SK-N-SH (cell line): ENCODE measurements at regions not wholly inside any gene's neighbourhood (a gene's known extent, or its start where the extent isn't known, plus 50 kb on each side); places are given as distances from the start of the nearest gene placed in this dataset.

ENCODE experiments used
- CTCF ChIA-PET: fragments of 300-600, 350-600 bp; formaldehyde crosslinking; extraction: SDS; loops from one replicate; lab custom pipeline; 2021; lab: Yijun Ruan, JAX
- POLR2A ChIA-PET: fragments of 350-600 bp; sonication (Branson Sonifier 250); formaldehyde crosslinking; extraction: SDS; loops from one replicate; lab custom pipeline; 2020; ENCODE audit warnings: antibody characterized with exemption, inconsistent platforms; lab: Yijun Ruan, JAX
- DNase-seq: peaks from one replicate; pipeline ENCODE4 v3.0.0; 2012
- H2AFZ ChIP-seq: fragments of 200-600 bp; sonication (generic); 2 replicates; pipeline ENCODE4 v1.8.1; 2016; ENCODE audit warnings: antibody characterized with exemption, mild to moderate bottlenecking, low read depth
- H3F3A ChIP-seq: fragments of 200-600 bp; sonication (generic); replicated peaks from 2 replicates; pipeline ENCODE3; 2016; ENCODE audit warnings: antibody characterized with exemption, mild to moderate bottlenecking; ENCODE audit not compliant: insufficient read depth
- H3K27ac ChIP-seq, 2 experiments: fragments of 200-500 bp in 1 of 2; fragments of 200-600 bp in 1 of 2; sonication (Bioruptor generic) in 1 of 2; sonication (generic), shearing (Covaris generic) in 1 of 2; 2 replicates each; pipeline versions ENCODE4 v1.5.1 to v1.6.1; 2014 to 2016; ENCODE audit warnings: low read depth in 2 of 2, inconsistent platforms in 1 of 2, low read length in 1 of 2, mild to moderate bottlenecking in 1 of 2, mixed read lengths in 1 of 2
- H3K27me3 ChIP-seq: fragments of 200-600 bp; sonication (generic), shearing (Covaris generic); 2 replicates; pipeline ENCODE4 v1.6.1; 2016; ENCODE audit warnings: mixed run types; ENCODE audit not compliant: insufficient read depth
- H3K36me3 ChIP-seq, 2 experiments: fragments of 200-500 bp in 1 of 2; fragments of 200-600 bp in 1 of 2; sonication (Bioruptor generic) in 1 of 2; sonication (generic) in 1 of 2; replicated peaks in 1 of 2; 2 replicates each; pipeline versions ENCODE3 to v1.5.1; 2014 to 2016; ENCODE audit warnings: low read length in 1 of 2, mild to moderate bottlenecking in 1 of 2; ENCODE audit not compliant: insufficient read depth in 2 of 2, control insufficient read depth in 1 of 2
- H3K4me1 ChIP-seq, 2 experiments: fragments of 200-500 bp in 1 of 2; fragments of 200-600 bp in 1 of 2; sonication (Bioruptor generic) in 1 of 2; sonication (generic), shearing (Covaris generic) in 1 of 2; 2 replicates each; pipeline versions ENCODE4 v1.5.1 to v1.6.1; 2014 to 2016; ENCODE audit warnings: low read depth in 1 of 2, low read length in 1 of 2, mixed run types in 1 of 2; ENCODE audit not compliant: insufficient read depth in 2 of 2, control insufficient read depth in 1 of 2
- H3K4me2 ChIP-seq: fragments of 200-600 bp; sonication (generic), shearing (Covaris generic); 2 replicates; pipeline ENCODE4 v1.6.1; 2017; ENCODE audit warnings: mixed run types
- H3K4me3 ChIP-seq, 2 experiments: fragments of 200-500 bp in 1 of 2; fragments of 200-600 bp in 1 of 2; sonication (Bioruptor generic) in 1 of 2; sonication (generic), shearing (Covaris generic) in 1 of 2; 2 replicates each; pipeline versions ENCODE4 v1.5.1 to v1.8.1; 2014 to 2016; ENCODE audit warnings: low read depth in 2 of 2, inconsistent platforms in 1 of 2, low read length in 1 of 2, mild to moderate bottlenecking in 1 of 2, mixed read lengths in 1 of 2, moderate library complexity in 1 of 2
- H3K79me2 ChIP-seq: fragments of 200-600 bp; sonication (generic); 2 replicates; pipeline ENCODE4 v1.8.1; 2017; ENCODE audit warnings: mild to moderate bottlenecking; ENCODE audit not compliant: insufficient read depth
- H3K9ac ChIP-seq: fragments of 200-600 bp; sonication (generic); 2 replicates; pipeline ENCODE4 v1.6.1; 2017; ENCODE audit warnings: mixed run types
- H3K9me2 ChIP-seq: fragments of 200-600 bp; sonication (generic); 2 replicates; pipeline ENCODE4 v1.6.1; 2017; ENCODE audit warnings: mixed run types
- H3K9me3 ChIP-seq: fragments of 200-600 bp; sonication (generic); 2 replicates; pipeline ENCODE4 v1.6.1; 2017; ENCODE audit warnings: mixed run types, mild to moderate bottlenecking, moderate library complexity
- H4K20me1 ChIP-seq: fragments of 200-600 bp; sonication (generic); 2 replicates; pipeline ENCODE4 v1.6.1; 2017; ENCODE audit warnings: mild to moderate bottlenecking, mixed run types; ENCODE audit not compliant: insufficient read depth
- EP300 ChIP-seq, 2 experiments: IDR thresholded peaks; 2 replicates each; pipeline versions ENCODE4 v1.4.0 to v1.6.1; 2012; ENCODE audit warnings: borderline replicate concordance in 1 of 2, low read depth in 1 of 2, low read length in 1 of 2
- EZH2phosphoT487 ChIP-seq: fragments of 200-600 bp; sonication (generic); IDR thresholded peaks from 2 replicates; pipeline ENCODE4 v1.6.1; 2017; ENCODE audit warnings: low read depth, mixed run types, mild to moderate bottlenecking, antibody characterized with exemption, moderate library complexity, borderline replicate concordance
- FOSL2 ChIP-seq: IDR thresholded peaks from 2 replicates; pipeline ENCODE4 v1.4.0; 2012; ENCODE audit warnings: low read depth, mild to moderate bottlenecking, moderate library complexity, borderline replicate concordance
- FOXJ3 ChIP-seq: sonication (generic); formaldehyde crosslinking; IDR thresholded peaks from 2 replicates; pipeline ENCODE4 v1.5.1; 2020; ENCODE audit warnings: mild to moderate bottlenecking, missing genetic modification reagents
- FOXM1 ChIP-seq: IDR thresholded peaks from 2 replicates; pipeline ENCODE4 v1.4.0; 2012; ENCODE audit warnings: low read depth, mild to moderate bottlenecking
- GABPA ChIP-seq: IDR thresholded peaks from 2 replicates; pipeline ENCODE4 v1.4.0; 2012; ENCODE audit warnings: low read depth, mild to moderate bottlenecking
- JUND ChIP-seq: IDR thresholded peaks from 2 replicates; pipeline ENCODE4 v1.4.0; 2012
- MAX ChIP-seq: IDR thresholded peaks from 2 replicates; pipeline ENCODE4 v1.4.0; 2012; ENCODE audit warnings: low read depth
- MEF2A ChIP-seq: IDR thresholded peaks from 2 replicates; pipeline ENCODE4 v1.4.0; 2012; ENCODE audit warnings: low read depth, borderline replicate concordance
- RAD21 ChIP-seq: IDR thresholded peaks from 2 replicates; pipeline ENCODE4 v1.6.1; 2012; ENCODE audit warnings: mild to moderate bottlenecking, low read length
- TAF1 ChIP-seq: IDR thresholded peaks from 2 replicates; pipeline ENCODE4 v1.6.1; 2012; ENCODE audit warnings: low read depth, mild to moderate bottlenecking, low read length, moderate library complexity, borderline replicate concordance
- TEAD4 ChIP-seq: IDR thresholded peaks from 2 replicates; pipeline ENCODE4 v1.4.0; 2012; ENCODE audit warnings: mild to moderate bottlenecking, borderline replicate concordance; ENCODE audit not compliant: insufficient read depth
- USF1 ChIP-seq: IDR thresholded peaks from 2 replicates; pipeline ENCODE4 v1.4.0; 2012; ENCODE audit warnings: low read depth, borderline replicate concordance
- YY1 ChIP-seq: IDR thresholded peaks from 2 replicates; pipeline ENCODE4 v1.4.0; 2012; ENCODE audit warnings: low read depth, mild to moderate bottlenecking
- ZBTB33 ChIP-seq: IDR thresholded peaks from 2 replicates; pipeline ENCODE4 v1.4.0; 2012; ENCODE audit warnings: low read depth, borderline replicate concordance
- WGBS: methylation state at CpG from one replicate; pipeline ENCODE4 v1.1.6; 2017; ENCODE audit warnings: low lambda C conversion rate; 5-methylcytosine and 5-hydroxymethylcytosine counted together

GRCh38 chr4:152157629-152158028 lies 378.3 kb downstream of the FBXW7 start:
- DNase-seq, result no peak
- peaks cover 5% of the 10 kb centered on the region for H3F3A ChIP-seq
- CTCF ChIA-PET, result no interaction called here
- H3K36me3 ChIP-seq, result no peaks in the 10 kb centered on the region
- no peaks in the 10 kb centered on the region; the same call in 1 of the 2 replicates for H3K27me3 ChIP-seq
- no peaks in the 10 kb centered on the region for H3K9me3 ChIP-seq
- H3K79me2 ChIP-seq, result no peaks in the 10 kb centered on the region
- no peaks in the 10 kb centered on the region for H4K20me1 ChIP-seq
- H3K4me1 ChIP-seq, result peaks cover 2 to 12% of the 10 kb centered on the region in 2 experiments; a peak in 2 of 4 replicates
- no peak overlapping the region for H3K9ac ChIP-seq
- POLR2A ChIA-PET, result no interaction called here
- TF ChIP-seq JUND, result no peak
- TF ChIP-seq GABPA, result no peak
- no peak for TF ChIP-seq EZH2phosphoT487
- no peak for TF ChIP-seq TEAD4
- no peak for TF ChIP-seq FOSL2
- TF ChIP-seq USF1, result no peak
- TF ChIP-seq YY1, result no peak
- TF ChIP-seq ZBTB33, result no peak
- TF ChIP-seq RAD21, result no peak
- TF ChIP-seq MEF2A, result no peak
- TF ChIP-seq TAF1, result no peak
- no peak for TF ChIP-seq FOXM1
- TF ChIP-seq EP300 (IDR thresholded peaks at IDR 0.05; ENCODE audit: borderline replicate concordance in 1 of 2, low read depth in 1 of 2, low read length in 1 of 2), result no peak
- no peak for TF ChIP-seq FOXJ3 (CRISPR knock-in tag)
- 87% methylated on average over 5 of the region's 5 CpGs for WGBS
- H3K9me2 ChIP-seq, result no peaks in the 10 kb centered on the region
- H3K27ac ChIP-seq, result no peak overlapping the region
- no peak overlapping the region for H3K4me3 ChIP-seq
- no peak overlapping the region for H2AFZ ChIP-seq
- H3K4me2 ChIP-seq, result no peak overlapping the region

- no peak for DNase-seq
- CTCF ChIA-PET, result no interaction called here
- WGBS, result 47% methylated on average over 4 of the region's 6 CpGs
These were observed 379.4 kb downstream of the FBXW7 start for GRCh38 chr4:152156442-152156841.

More at GRCh38 chr4:152156442-152156841, 379.4 kb downstream of the FBXW7 start:
- Histone ChIP-seq H4K20me1 (no peaks in the 10 kb centered on the region), H3K79me2 (no peaks in the 10 kb centered on the region), H3K9me3 (no peaks in the 10 kb centered on the region), H3K27me3 (no peaks in the 10 kb centered on the region; the same call in 1 of the 2 replicates), H3K4me1 (peaks cover 0 to 4% of the 10 kb centered on the region in 2 experiments; a peak in 2 of 4 replicates), H3K27ac (no peak overlapping the region), H3K9ac (no peak overlapping the region), H3K36me3 (no peaks in the 10 kb centered on the region), H3K4me2 (no peak overlapping the region), H3K9me2 (no peaks in the 10 kb centered on the region), H3K4me3 (no peak overlapping the region), H2AFZ (no peak overlapping the region)
- POLR2A ChIA-PET, result no interaction called here
- TF ChIP-seq MAX, result no peak
- TF ChIP-seq, all 33 proteins: peak for 0
- peaks cover under 1% of the 10 kb centered on the region for H3F3A ChIP-seq
